SK-N-SH treated with all-trans-retinoic acid at 6 μM for 48 hours (cell line): ENCODE measurements at regions not wholly inside any gene's neighbourhood (a gene's known extent, or its start where the extent isn't known, plus 50 kb on each side); places are given as distances from the start of the nearest gene placed in this dataset.

Experiments used
- ATAC-seq: fragments of 200-7000 bp; cut with Tn5 transposase; 3 replicates; pipeline ENCODE4 v1.9.1; 2020; ENCODE audit warnings: mild to moderate bottlenecking, moderate library complexity
- ARNTL ChIP-seq: fragments of 450-650 bp; formaldehyde crosslinking; IDR thresholded peaks from 2 replicates; pipeline ENCODE4 v1.5.0; 2020; ENCODE audit warnings: low read depth, mild to moderate bottlenecking, moderate library complexity, borderline replicate concordance
- BACH2 ChIP-seq: fragments of 250-450 bp; sonication (Bioruptor Pico); IDR thresholded peaks from 2 replicates; pipeline ENCODE4 v1.9.0; 2021; ENCODE audit warnings: mild to moderate bottlenecking, borderline replicate concordance
- CSDC2 ChIP-seq: fragments of 250-450 bp; sonication (Bioruptor Pico); IDR thresholded peaks from 2 replicates; pipeline ENCODE4 v1.5.0; 2020; ENCODE audit warnings: mild to moderate bottlenecking, moderate library complexity
- CSRNP3 ChIP-seq: fragments of 250-450 bp; sonication (Bioruptor Pico); IDR thresholded peaks from 2 replicates; pipeline ENCODE4 v1.5.1; 2021; ENCODE audit warnings: mild to moderate bottlenecking, moderate library complexity
- ESRRG ChIP-seq: fragments of 250-450 bp; sonication (Bioruptor Pico); IDR thresholded peaks from 2 replicates; pipeline ENCODE4 v1.6.1; 2021; ENCODE audit warnings: mild to moderate bottlenecking
- GLIS3 ChIP-seq: fragments of 250-450 bp; sonication (Bioruptor Pico); IDR thresholded peaks from 2 replicates; pipeline ENCODE4 v1.5.0; 2020; ENCODE audit warnings: mild to moderate bottlenecking, moderate library complexity
- ISL1 ChIP-seq: fragments of 250-450 bp; sonication (Bioruptor Pico); IDR thresholded peaks from 2 replicates; pipeline ENCODE4 v2.1.2; 2022; ENCODE audit warnings: mild to moderate bottlenecking, moderate library complexity
- OSR1 ChIP-seq: fragments of 250-450 bp; sonication (Bioruptor Pico); IDR thresholded peaks from 2 replicates; pipeline ENCODE4 v1.8.0; 2022; ENCODE audit warnings: moderate library complexity, mild to moderate bottlenecking, inconsistent platforms
- PPARA ChIP-seq: fragments of 250-450 bp; sonication (Bioruptor Pico); IDR thresholded peaks from 2 replicates; pipeline ENCODE4 v1.5.0; 2020; ENCODE audit warnings: mild to moderate bottlenecking, borderline replicate concordance
- RARB ChIP-seq: fragments of 250-450 bp; sonication (Bioruptor Pico); IDR thresholded peaks from 2 replicates; pipeline ENCODE4 v1.8.0; 2021; ENCODE audit warnings: mild to moderate bottlenecking, moderate library complexity
- SNAI2 ChIP-seq: fragments of 250-450 bp; sonication (Bioruptor Pico); IDR thresholded peaks from 2 replicates; pipeline ENCODE4 v1.5.0; 2020; ENCODE audit warnings: mild to moderate bottlenecking, moderate library complexity
- TCF4 ChIP-seq: fragments of 250-450 bp; sonication (Bioruptor Pico); IDR thresholded peaks from 2 replicates; pipeline ENCODE4 v1.8.0; 2021; ENCODE audit warnings: mild to moderate bottlenecking, moderate library complexity, borderline replicate concordance
- TOX ChIP-seq: fragments of 250-450 bp; sonication (Bioruptor Pico); IDR thresholded peaks from 2 replicates; pipeline ENCODE4 v1.8.0; 2021; ENCODE audit warnings: mild to moderate bottlenecking, moderate library complexity, borderline replicate concordance
- TSHZ2 ChIP-seq: fragments of 250-450 bp; sonication (Bioruptor Pico); IDR thresholded peaks from 2 replicates; pipeline ENCODE4 v1.5.0; 2020; ENCODE audit warnings: mild to moderate bottlenecking, moderate library complexity
- ZC3H10 ChIP-seq: fragments of 250-450 bp; sonication (Bioruptor Pico); IDR thresholded peaks from 2 replicates; pipeline ENCODE4 v1.5.1; 2021; ENCODE audit warnings: mild to moderate bottlenecking, moderate library complexity
- ZFP3 ChIP-seq: fragments of 250-450 bp; sonication (Bioruptor Pico); IDR thresholded peaks from 2 replicates; pipeline ENCODE4 v1.5.0; 2020; ENCODE audit warnings: mild to moderate bottlenecking, moderate library complexity
- ZFP30 ChIP-seq: fragments of 450-650 bp; formaldehyde crosslinking; IDR thresholded peaks from 2 replicates; pipeline ENCODE4 v1.5.0; 2022; ENCODE audit warnings: mild to moderate bottlenecking, moderate library complexity
- ZNF565 ChIP-seq: fragments of 450-650 bp; formaldehyde crosslinking; conservative IDR thresholded peaks from 2 replicates; pipeline ENCODE4 v1.5.0; 2020; ENCODE audit warnings: low read depth, mild to moderate bottlenecking, moderate library complexity
- ZNF70 ChIP-seq: fragments of 450-650 bp; formaldehyde crosslinking; IDR thresholded peaks from 2 replicates; pipeline ENCODE4 v1.5.0; 2020; ENCODE audit warnings: mild to moderate bottlenecking, moderate library complexity
- ZNF8 ChIP-seq: fragments of 450-650 bp; formaldehyde crosslinking; IDR thresholded peaks from 2 replicates; pipeline ENCODE4 v1.5.0; 2020; ENCODE audit warnings: mild to moderate bottlenecking, moderate library complexity
- TF ChIP-seq, protein P1 (sequence below): fragments of 250-450 bp; sonication (Bioruptor Pico); IDR thresholded peaks from 2 replicates; pipeline ENCODE4 v1.5.1; 2020; ENCODE audit warnings: low read depth, mild to moderate bottlenecking, moderate library complexity
- TF ChIP-seq, protein P2 (sequence below): fragments of 250-450 bp; sonication (Bioruptor Pico); IDR thresholded peaks from 2 replicates; pipeline ENCODE4 v1.8.0; 2020; ENCODE audit warnings: mild to moderate bottlenecking, moderate library complexity, borderline replicate concordance
- TF ChIP-seq, protein P3 (sequence below): fragments of 250-450 bp; sonication (Bioruptor Pico); IDR thresholded peaks from 2 replicates; pipeline ENCODE4 v1.8.0; 2021; ENCODE audit warnings: low read depth, mild to moderate bottlenecking, moderate library complexity, borderline replicate concordance

GRCh38 chr2:52844701-52845423, 922.7 kb upstream of the CHAC2 start (continued):
- no peak for TF ChIP-seq ZNF8 (CRISPR knock-in tag)
- TF ChIP-seq ZFP30, result no peak
- no peak for TF ChIP-seq PPARA (CRISPR knock-in tag)
- no peak for TF ChIP-seq TOX
- TF ChIP-seq, all 23 proteins: peak for 0

DNA sequence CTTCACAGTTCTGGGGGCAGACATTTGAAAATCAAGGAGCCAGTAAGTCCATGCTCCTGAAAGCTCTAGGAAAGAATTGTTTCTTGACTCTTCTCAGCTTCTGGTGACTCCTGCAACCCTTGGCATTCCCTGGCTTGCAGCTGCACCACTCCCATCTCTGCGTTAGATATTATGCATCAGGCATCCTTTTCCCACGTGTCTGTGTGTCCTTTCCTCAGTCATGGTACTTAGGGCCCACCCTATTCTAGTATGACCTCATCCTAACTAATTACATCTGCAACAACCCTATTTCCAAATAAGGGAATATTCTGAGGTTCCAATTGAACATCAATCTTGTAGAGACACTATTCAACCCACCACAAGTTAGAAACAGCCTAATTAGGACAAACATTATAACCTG, 931.7 kb upstream of the CHAC2 start:
- no peak for ATAC-seq
- TF ChIP-seq, protein P1, sequence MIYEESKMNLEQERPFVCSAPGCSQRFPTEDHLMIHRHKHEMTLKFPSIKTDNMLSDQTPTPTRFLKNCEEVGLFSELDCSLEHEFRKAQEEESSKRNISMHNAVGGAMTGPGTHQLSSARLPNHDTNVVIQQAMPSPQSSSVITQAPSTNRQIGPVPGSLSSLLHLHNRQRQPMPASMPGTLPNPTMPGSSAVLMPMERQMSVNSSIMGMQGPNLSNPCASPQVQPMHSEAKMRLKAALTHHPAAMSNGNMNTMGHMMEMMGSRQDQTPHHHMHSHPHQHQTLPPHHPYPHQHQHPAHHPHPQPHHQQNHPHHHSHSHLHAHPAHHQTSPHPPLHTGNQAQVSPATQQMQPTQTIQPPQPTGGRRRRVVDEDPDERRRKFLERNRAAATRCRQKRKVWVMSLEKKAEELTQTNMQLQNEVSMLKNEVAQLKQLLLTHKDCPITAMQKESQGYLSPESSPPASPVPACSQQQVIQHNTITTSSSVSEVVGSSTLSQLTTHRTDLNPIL (CRISPR knock-in tag), result no peak
- no peak for TF ChIP-seq ZFP30
- TF ChIP-seq ZNF70 (CRISPR knock-in tag), result no peak
- no peak for TF ChIP-seq ISL1 (CRISPR knock-in tag)
- no peak for TF ChIP-seq BACH2 (CRISPR knock-in tag)
- TF ChIP-seq TOX, result no peak
- TF ChIP-seq RARB, result no peak
- no peak for TF ChIP-seq ZC3H10 (CRISPR knock-in tag)
- TF ChIP-seq PPARA (CRISPR knock-in tag), result no peak
- no peak for TF ChIP-seq ESRRG
- no peak for TF ChIP-seq ZFP3
- TF ChIP-seq SNAI2 (CRISPR knock-in tag), result no peak
- no peak for TF ChIP-seq ZNF8 (CRISPR knock-in tag)
- TF ChIP-seq ZNF565 (CRISPR knock-in tag), result no peak
- no peak for TF ChIP-seq CSDC2 (CRISPR knock-in tag)
- TF ChIP-seq ARNTL, result no peak
- TF ChIP-seq, protein P2, sequence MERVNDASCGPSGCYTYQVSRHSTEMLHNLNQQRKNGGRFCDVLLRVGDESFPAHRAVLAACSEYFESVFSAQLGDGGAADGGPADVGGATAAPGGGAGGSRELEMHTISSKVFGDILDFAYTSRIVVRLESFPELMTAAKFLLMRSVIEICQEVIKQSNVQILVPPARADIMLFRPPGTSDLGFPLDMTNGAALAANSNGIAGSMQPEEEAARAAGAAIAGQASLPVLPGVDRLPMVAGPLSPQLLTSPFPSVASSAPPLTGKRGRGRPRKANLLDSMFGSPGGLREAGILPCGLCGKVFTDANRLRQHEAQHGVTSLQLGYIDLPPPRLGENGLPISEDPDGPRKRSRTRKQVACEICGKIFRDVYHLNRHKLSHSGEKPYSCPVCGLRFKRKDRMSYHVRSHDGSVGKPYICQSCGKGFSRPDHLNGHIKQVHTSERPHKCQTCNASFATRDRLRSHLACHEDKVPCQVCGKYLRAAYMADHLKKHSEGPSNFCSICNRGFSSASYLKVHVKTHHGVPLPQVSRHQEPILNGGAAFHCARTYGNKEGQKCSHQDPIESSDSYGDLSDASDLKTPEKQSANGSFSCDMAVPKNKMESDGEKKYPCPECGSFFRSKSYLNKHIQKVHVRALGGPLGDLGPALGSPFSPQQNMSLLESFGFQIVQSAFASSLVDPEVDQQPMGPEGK (CRISPR knock-in tag), result no peak
- no peak for TF ChIP-seq TSHZ2
- no peak for TF ChIP-seq TCF4
- no peak for TF ChIP-seq OSR1 (CRISPR knock-in tag)

GRCh38 chr2:52831216-52831615, 936.4 kb upstream of the CHAC2 start:
- TF ChIP-seq TCF4 (no peak), RARB (no peak), OSR1 (CRISPR knock-in tag) (no peak), ESRRG (no peak), CSDC2 (CRISPR knock-in tag) (no peak), GLIS3 (no peak), TSHZ2 (no peak), CSRNP3 (no peak), ISL1 (CRISPR knock-in tag) (no peak), ZFP30 (no peak)
- TF ChIP-seq, protein P1 (CRISPR knock-in tag), result no peak
- TF ChIP-seq, protein P3, sequence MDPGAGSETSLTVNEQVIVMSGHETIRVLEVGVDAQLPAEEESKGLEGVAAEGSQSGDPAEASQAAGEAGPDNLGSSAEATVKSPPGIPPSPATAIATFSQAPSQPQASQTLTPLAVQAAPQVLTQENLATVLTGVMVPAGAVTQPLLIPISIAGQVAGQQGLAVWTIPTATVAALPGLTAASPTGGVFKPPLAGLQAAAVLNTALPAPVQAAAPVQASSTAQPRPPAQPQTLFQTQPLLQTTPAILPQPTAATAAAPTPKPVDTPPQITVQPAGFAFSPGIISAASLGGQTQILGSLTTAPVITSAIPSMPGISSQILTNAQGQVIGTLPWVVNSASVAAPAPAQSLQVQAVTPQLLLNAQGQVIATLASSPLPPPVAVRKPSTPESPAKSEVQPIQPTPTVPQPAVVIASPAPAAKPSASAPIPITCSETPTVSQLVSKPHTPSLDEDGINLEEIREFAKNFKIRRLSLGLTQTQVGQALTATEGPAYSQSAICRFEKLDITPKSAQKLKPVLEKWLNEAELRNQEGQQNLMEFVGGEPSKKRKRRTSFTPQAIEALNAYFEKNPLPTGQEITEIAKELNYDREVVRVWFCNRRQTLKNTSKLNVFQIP (CRISPR knock-in tag), result no peak
- no peak for ATAC-seq
